ENCODE measurements at regions not wholly inside any gene's neighbourhood (a gene's known extent, or its start where the extent isn't known, plus 50 kb on each side); places are given as distances from the start of the nearest gene placed in this dataset.
A peak's percentile ranks its signal among the peaks of the same experiment; 100 is the strongest.

DNA sequence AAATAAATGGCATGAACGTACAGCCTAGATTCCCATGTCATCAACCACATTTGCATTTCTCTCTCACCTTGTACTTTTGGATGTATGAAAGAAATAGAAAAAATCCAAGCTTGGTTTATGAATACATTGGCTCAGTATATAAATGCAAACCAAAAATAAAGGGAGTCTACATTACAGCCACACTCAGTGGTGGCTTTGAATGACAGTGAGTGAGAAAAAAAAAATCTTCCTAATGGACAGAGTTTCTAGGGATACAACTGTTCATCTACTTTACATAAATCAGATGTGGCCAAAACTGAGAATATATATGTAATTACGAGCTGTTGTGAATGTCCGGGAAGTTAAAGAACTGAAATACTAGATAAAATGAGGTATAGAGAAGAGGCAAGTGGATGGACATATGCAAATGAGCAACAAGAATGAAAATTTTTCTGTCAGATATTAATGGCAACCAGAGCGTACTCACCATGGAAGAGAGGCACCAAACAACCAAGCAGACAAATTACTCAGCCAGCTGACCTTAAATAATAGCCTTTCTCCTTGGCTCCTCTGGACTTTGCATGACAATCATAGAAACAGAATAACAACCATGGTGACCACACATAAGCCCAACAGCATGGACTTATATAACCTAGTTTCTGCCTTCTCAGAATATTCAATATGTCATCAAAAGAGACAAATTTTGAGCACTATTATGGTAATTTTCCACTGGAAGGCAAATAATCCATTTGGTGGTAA, 1305.8 kb downstream of the OTOL1 start:
- DNase-seq (ENCODE audit: low spot score): no peak

DNA sequence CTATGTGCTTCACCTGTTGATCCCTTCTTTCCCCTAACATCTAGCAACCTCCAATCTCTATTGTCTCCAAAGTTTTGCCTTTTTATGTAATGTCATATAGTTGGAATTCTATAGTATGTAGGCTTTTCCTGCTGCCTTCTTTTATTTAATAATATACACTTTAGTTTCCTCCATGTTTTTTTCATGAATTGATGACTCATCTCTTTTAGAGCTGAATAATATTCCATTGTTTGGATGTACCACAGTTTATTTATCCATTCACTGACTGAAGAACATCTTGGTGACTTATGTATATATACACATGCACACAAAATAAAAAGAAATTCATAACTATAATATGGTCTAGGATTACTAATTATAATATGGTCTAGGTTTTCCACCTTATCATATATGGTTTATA, 1314.2 kb downstream of the OTOL1 start:
- DNase-seq (ENCODE audit: low spot score): no peak

DNA sequence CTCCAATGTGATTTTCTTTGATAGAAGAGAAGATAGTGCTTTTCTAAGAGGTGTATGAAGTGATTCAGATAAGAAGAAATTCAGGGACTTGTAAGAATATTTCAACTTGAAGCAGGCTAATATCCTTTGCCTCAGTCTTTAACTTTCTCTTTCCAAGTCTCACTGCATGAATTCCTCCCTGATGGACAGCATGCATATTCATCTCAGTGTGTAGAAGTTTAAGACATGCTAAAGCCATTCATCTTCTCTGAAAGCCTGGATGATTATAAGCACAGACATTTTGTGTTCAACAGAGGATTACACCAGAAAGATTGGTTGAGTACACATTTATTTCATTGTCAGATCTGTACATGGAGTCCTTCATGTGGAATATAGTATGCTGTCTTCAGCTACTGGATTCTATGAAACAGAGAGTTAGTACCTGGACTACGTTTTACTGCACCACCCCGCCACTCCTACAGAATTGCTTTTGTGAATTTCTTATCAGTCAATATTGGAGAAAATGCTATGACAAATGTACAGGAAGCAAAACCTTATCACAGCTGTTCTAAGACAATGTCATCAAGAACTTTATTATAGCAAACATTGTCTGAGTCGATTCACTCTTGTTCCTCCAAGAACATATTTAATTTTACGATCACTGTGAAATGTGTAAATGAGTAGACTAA, 1346.1 kb downstream of the OTOL1 start:
- DNase-seq (ENCODE audit: low spot score): peak; percentile 55

DNA sequence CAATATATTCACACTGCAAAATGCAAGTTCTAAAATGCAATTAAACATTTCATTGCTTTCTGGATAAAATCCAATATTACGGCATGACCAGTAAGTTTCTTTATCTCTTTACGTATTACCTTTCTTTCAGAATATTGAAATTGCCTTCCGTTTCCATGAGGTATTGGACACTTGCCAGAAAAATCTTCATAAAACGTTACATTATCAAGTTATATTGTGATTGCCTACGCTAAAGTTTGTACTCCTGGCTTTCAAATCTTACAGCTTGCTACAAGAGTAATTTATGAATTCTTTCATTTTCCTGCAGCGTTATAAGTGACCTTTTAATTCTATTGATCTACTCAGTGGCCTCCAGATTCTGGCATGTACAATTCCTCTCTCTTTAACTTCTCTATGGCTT, 1349.3 kb downstream of the OTOL1 start:
- no peak for DNase-seq (ENCODE audit: low spot score)

DNA sequence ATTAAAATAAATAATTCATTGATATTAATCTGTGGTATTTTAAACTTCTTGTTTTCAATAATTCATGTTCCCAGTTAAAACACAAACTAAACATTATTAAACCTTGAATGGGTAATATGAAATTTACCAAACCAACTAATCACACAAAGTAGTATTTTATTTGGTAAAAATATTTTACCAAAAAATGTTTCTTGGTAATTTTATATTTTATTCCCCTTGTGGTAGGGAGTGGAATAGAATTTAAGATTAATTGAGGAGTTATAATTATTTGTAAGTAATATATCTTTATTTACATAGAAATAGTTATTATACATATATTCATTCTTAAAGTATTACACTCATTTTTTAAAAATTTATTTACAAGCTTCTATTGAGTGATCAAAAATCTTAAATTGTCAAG, 1350.9 kb downstream of the OTOL1 start:
- no peak for DNase-seq (ENCODE audit: low spot score)

DNA sequence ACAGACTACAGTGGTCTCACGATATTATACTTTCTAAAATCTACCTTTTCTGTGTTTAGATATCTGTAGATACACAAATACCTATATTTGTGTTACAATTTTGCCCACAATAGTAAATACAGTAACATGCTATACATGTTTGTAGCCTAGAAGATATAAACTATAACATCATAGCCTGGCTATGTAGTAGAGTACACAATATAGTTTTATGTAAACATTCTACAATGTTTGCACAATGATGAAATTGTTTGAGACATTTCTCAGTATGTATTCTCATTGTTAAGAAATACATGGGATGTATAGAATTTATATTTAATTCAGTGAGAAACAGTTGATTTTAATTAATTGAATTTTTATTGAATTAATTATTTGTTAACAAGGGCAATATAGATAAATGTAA, 1367.0 kb downstream of the OTOL1 start:
- DNase-seq (ENCODE audit: low spot score): no peak

DNA sequence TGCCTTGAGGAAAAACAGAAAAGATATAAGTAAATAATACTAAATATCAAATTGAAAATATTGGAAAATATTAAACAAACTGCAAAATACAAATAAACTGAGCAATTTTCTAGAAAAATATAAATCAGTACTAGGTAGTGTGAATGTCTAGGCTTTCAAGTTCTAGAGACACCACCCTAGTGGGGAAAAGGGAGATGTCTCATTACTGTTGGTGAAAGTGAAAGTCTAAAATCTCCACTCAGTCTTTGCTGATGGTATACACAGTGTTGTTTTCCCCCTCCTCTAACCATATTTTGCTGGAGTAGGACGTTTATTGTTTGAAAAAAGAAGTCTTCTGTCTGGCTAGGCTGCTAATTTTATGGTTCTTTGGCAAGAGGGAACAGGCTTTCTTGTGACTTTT, 1368.9 kb downstream of the OTOL1 start:
- DNase-seq (ENCODE audit: low spot score): no peak

DNA sequence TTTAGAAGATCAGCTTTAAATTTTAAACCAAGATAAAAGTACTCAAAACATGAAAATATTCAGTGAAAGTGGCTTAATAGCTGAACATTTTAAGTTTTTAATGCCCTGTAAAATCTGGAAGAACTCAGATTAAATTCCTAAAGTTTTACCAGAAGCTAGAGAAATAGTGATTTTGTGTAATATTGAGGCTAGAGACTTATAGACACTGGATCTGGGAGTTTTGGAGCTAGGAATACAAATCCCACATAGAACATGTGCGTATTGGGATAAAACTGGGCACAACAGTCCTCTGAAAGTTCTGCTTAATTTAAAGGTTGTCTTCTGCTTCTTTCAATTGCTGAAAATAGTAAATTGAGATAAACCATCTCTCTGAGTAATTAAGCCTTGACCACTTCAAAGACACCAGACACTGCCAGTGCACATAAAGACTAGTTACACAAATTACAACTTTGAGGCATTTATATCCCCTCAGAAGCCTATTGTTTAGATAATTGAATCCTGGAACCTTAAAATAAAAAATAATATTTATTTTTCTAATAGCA, 1382.5 kb downstream of the OTOL1 start:
- peak; percentile 93 for DNase-seq (ENCODE audit: low spot score)

DNA sequence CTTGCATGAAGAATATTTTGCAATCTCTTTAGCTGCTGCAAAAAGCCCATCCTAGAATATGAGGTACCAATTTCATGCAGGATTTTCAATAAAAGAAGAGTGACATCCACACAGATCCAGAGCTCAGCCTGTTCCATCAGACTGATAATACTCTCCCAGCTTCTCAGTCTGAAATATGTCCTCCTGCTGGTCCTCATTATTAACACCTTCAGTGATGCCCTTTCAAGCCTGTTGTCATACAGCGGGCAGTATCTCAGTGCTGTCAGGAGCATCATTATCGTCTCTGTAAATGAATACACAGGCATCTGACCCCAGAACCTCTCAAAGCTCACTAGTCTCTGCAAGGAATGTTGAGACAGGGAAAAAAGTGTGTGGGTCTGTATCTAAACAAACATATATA, 1387.8 kb downstream of the OTOL1 start:
- peak; percentile 80 for DNase-seq (ENCODE audit: low spot score)

DNA sequence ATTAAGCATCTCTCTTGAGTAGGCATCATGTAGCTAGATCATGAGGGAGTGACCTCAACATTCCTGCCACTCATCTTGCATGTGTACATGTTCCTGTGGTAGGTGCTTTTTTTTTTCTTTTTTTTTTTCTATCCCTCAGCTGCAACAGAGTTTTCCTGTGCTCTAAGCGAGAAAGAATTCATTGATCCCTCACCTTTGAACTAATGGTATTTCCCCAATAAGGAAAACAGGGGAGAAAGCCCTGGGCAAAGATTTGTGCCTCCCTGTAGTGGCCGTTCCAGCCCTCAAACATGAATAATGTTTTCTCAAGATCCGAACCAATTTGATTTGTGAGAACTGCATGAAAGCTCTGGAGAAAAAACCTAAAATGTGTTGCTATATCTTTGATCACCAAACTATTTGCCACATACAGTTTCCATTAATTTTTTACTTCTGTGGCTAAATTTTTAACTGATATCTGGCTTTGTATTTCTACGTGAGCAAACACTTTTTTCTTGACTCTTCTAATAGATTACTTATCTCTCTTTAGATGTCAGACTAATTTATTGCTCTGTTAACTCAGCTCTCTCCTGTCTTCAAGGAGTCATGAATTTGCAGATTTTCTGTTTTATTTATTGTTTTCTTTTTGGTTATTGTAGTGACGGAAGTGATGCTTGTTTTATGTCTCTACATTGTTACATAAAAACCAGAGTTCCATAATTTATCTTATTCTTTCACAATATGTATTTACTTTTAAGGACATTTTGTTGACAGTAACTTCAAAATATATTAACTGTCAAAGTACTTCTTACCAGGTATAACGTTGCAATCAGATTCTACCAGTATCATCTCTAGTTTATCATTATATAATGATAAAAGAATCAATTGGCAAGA, 1396.5 kb downstream of the OTOL1 start:
- no peak for DNase-seq (ENCODE audit: low spot score)

DNA sequence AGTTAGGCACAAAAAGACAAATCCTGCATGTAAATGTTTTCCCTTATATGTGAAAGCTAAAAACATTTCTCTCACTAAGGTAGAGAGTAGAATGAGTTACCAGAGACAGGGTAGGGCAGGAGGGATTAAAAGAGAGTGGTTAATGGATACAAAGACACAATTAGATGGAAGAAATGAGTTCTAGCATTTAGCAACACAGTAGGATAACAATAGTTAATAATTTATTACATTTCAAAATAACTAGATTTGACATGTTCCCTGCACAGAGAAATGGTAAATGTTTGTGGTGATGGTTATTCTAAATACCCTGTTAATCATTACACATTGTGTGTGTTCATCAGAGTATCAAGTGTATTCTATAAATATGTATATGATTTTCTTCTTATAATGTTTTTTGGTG, 1400.7 kb downstream of the OTOL1 start:
- no peak for DNase-seq (ENCODE audit: low spot score)

DNA sequence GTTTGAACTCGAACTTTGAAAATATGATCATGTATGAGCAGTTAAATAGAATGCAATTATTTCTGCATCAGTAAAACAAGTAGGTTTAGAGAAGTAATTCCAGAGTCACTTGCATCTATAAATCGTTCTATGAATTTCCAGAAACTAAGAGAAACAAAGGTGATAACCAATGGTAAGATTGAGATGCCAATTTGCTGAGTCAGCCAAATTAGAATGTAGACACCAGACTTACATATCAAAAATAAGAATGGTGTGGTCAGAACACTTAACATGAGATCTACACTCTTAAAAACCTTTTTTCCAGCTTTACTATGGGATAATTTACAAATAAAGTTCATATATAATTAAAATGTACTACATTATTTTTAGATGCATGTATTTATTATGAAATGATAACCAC, 1435.9 kb downstream of the OTOL1 start:
- DNase-seq (ENCODE audit: low spot score): no peak

DNA sequence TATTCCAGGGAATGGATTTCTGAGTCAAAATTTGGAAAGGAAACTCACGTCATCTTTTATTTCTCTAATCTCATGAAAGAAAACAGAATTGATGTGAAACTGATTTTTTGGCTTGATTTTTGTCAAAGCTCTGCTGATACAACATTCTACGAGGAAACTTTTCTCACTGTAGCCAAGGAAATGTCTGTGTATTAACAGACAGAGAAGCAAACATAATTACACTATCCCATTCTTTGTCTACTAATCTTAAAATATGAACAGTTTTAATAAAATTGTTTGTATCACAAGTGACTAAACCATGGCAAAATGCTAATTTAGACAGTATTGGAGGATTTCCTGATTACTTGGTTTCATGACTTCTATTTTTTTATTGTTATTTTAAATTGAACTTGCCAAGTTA, 1437.0 kb downstream of the OTOL1 start:
- DNase-seq (ENCODE audit: low spot score): peak; percentile 24

DNA sequence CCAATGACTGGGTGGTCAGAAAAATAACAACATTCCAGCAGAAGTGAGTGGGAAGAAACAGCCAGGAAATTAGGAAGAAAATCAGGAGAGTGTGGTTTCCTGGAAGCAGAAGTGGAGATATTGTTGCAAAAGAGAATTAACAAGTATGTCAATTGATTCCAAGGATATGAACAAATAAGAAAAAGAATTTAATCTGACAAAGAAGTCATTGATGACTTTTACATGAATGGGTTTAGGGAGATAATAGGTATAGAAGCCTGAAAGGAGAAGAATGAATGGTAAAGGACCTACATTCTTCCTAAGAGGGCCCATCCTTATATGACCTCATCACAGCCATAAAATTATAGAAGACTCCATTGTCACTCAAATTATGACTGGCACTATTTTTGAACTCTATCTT, 1440.1 kb downstream of the OTOL1 start:
- no peak for DNase-seq (ENCODE audit: low spot score)

DNA sequence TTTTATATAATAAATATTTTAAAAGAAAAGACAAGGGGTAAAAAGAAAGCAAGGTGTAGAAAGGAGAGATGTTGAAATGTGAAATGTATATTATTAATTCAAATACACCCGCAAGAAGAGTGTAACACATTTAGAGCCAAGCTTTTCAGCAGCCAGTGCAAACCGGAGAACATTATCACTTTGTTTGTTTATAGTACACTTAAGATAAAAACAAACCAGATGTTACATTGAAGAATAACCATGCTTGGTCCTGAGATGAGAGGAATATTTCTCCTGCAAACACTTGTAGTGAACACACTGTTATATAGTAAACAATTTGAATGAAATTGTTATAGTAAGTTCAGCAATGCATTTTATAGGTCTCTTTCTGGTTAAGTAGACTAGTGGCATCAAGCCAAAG, 1441.5 kb downstream of the OTOL1 start:
- no peak for DNase-seq (ENCODE audit: low spot score)

DNA sequence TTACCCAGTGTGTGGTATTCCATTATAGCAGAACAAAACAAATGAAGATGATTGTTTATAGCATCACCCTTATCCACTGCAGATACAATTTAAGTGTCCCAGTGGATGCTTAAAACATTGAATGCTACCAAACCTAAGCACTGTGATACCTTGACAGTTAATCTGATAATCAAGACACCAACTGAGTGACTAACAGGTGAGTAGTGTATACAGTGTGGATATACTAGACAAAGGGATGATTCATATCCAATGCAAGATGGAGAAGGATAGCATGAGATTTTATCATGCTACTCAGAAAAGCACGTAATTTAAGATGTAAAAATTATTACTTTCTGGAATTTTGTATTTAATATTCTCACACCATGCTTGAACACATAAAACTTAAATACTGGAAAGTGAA, 1449.0 kb downstream of the OTOL1 start:
- no peak for DNase-seq (ENCODE audit: low spot score)

DNA sequence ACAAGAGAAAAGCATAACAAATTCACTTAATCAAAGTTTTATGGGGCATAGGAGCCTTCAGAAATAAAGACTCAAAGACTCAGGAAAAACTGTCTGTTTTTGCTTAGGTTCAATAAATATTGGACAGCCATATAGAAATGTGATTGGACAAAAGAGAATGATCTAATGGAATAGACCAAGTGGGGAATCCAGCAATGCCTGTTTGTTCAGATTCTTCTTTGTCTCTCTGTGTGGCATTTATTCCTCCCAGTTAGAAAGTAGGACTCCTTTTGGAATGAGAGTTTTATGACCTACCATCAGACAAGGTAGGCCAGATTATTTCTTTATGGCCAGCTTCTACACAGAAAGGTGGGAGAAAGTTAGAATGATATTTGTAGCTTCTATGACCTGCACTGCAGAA, 1460.1 kb downstream of the OTOL1 start:
- DNase-seq (ENCODE audit: low spot score): no peak

DNA sequence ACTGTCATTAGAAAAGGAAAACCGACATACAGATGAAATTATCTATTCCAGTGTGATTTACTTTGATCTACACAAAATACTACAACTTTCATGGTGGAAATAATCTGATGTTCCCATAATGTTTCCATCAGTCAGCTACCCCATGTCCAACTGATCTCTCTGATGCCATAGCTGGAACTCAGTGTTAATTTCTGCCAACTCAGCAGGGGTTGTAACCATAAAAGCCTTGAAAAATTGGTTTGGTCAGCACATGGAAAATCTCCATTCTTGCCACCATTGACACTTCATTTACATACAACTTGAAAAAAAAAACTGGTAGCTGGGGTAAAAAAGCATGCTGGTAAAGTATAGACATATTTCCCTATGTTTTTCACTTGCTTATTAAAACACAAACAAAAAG, 1463.7 kb downstream of the OTOL1 start:
- no peak for DNase-seq (ENCODE audit: low spot score)

DNA sequence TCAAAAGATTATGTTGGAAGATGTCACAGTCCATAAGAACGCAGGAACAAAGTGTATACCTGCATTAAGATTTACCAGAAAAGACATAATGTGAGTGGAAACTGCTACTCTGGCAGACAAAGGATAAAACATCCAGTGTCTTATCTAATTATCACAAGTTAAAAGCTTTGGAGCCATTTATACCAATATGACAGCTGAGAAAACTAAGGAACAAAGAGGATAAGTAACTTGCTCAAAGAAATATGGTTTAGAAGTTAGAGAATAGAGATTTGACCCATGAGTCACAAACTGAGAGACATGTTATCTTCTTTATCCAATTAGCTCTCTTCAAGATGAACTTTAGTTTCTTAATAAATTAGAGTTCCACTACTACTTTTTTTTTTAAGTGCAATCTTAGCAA, 1473.7 kb downstream of the OTOL1 start:
- no peak for DNase-seq (ENCODE audit: low spot score)

DNA sequence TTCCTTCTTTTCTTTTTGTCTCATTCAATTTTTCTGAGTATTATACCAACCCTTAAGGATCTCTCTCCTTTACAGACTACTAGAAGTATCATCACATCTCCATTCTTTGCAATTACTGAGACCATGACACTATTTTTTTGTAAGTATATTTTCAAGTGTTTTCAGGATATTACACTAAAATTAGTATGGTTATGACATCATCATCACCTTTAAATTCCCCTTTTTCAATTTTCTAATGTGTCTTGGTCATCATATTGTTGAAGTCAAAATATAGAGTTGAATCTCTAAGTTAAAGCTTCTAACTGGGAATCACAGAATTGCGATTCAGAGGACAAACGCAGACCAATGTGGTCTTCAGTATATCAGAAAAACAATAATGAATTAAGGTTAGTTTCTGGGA, 1475.1 kb downstream of the OTOL1 start:
- no peak for DNase-seq (ENCODE audit: low spot score)

DNA sequence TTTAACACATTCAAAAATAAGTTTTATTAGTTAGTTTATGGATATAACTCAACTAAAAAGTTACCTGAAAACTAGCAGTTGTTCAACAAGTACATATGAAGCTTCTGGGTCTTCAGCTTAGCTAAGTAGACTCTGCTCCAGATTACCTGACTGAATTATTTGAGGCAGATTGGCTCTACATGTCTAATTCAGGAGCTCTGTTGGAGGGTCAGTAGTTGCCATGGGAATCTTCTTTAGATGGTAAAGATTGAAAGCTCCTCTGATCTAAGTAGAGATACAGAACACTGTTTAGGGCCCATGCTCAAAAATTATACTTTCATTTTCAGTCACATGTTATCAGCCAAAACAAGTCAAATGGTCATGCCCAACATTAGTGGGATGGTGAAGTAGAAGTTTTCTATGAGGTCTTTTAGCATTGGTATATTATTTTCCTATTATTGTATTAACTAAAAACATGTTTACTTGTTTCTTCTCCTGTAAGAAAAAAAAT, 1476.9 kb downstream of the OTOL1 start:
- DNase-seq (ENCODE audit: low spot score): no peak

DNA sequence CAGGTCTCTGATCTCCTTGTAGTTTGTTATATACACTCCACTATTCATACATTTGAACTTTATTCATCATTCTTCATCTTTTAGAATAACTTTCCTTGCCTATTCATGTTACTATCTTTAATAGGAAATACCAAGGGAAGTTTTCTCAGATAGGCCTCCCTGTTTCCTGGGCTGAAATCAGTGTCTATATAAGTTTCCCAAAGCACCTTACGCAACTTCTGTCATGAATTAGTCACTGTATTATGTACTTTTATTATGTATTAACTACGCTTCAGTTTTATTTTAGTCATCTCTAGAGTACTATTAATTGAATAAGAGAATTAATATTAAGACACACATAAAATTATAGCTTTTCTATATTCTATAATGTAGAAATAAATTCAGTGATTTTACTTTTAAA, 1481.5 kb downstream of the OTOL1 start:
- DNase-seq (ENCODE audit: low spot score): no peak

All from umbilical cord (tissue), 1 donor.